Erythroblast (primary cell): ENCODE measurements at regions not wholly inside any gene's neighbourhood (a gene's known extent, or its start where the extent isn't known, plus 50 kb on each side); places are given as distances from the start of the nearest gene placed in this dataset.

Experiments
- DNase-seq, 2 experiments: peaks; one replicate each; lab custom pipeline; 2025; lab: John Stamatoyannopoulos, UW
- GATA1 ChIP-seq: IDR thresholded peaks from 2 replicates; pipeline ENCODE4 v1.6.1; 2011; ENCODE audit warnings: low read depth, mild to moderate bottlenecking, control low read depth, low read length, moderate library complexity
- POLR2A ChIP-seq: IDR thresholded peaks from 2 replicates; pipeline ENCODE4 v1.6.1; 2011; ENCODE audit warnings: mild to moderate bottlenecking, low read length

DNA sequence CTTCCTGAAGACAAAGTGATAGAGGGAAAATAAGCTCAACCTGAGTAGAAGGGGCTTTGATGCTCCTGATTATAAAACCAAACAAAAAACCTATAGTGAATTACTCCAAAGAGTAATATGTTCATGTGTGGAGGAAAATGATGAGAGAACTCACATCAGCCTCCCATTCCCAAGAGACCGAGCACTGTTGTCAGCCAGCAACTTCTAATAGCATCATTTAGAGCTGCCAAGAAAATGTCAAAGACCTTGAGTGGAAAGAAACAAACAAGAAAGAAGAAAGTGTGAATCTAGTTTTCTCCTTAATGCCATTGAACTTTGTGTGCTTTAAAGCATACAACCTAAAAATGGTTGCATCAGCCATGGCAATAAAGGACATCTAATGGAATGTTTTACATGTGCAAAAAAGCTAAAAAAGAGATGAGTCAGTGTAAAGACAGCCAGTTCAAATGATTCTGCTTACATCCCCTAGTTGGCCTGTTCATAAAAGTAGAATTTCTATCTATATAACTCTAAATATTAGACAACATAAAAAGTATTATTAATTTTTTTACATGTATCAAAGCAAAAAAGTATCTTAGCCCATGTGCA lies 1066.2 kb downstream of the TDRD15 start:
- TF ChIP-seq GATA1 (no peak), POLR2A (no peak)
- no peak for DNase-seq

DNA sequence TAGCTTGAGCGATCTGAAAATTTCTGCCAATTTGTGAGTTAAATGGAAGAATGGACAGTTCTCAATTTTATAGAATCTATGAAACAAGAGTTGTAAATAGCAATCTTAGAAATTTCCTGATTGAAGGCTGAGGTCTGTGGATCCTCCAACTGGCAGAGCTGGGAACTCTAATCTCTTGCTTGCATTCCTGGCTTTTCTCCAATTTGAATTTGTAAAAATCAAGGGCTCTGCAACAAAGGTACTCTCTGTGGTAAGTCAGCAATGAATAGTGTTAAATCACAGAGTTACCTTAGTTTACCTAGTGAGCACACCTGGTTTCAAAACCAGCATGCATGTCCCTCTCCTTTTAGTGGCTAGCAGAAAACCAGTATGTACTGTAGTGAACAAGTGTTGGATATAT lies 1070.5 kb downstream of the TDRD15 start:
- no peak for TF ChIP-seq POLR2A
- no peak for TF ChIP-seq GATA1
- no peak for DNase-seq

DNA sequence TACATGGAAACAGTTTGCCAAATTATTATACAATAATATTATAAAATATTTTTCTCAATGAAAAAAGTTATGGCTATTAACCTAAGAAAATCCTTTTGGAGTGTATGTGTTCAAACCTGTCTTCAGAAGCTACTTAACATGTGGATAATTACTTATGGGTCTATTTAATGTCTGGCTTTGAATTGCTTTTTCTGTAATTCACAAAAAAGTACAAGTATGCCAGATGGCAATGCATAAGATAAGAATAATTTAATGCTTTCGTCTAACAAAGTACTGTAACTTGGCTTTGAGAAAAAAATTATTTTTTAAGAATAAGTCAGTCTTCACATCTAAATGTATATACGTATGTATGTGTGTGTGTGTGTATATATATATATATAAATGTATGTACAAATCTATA lies 1073.0 kb downstream of the TDRD15 start:
- TF ChIP-seq GATA1 (no peak), POLR2A (no peak)
- DNase-seq, result no peak

DNA sequence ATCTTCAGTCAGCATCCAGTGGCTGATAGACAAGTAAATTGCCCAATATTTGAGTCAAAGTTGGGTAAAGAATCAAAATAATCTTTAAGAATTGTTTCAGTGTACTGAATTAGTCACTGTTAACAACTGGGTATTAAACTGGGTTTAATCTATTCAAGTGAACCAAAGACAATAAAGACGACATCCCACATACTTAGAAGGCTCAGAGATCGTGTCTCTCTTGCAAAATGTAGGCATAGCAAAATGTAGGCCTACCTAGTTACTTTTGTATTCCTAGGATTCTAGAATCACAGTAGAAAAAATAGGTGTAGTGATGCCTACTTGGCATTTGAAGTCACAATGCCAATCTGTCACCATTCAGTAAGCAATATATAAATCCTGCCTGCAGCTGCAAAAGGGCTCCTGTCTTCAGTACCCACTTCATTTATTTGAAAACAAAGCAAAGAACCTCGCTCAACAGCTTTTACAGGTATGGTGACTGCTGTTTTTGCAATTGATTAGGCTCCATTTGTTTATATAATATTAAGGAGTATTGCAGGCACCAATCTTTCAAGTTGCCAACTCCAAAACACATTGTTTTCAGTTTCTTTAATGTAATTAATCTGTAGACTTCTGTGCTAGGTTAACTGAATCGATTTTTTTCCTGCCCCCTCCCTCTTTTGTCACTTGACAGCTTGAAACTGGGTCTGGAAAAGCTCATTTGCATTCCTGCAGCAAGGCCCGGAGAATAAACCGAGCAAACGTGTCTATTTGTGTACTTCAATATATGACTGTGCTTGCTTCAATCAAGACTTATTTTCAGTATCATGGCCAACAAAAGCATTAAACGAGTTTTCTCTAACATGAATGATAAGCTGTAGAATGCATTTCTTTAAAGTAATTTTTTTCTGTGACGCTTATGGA lies 1074.9 kb downstream of the TDRD15 start:
- no peak for DNase-seq
- no peak for TF ChIP-seq POLR2A
- no peak for TF ChIP-seq GATA1

DNA sequence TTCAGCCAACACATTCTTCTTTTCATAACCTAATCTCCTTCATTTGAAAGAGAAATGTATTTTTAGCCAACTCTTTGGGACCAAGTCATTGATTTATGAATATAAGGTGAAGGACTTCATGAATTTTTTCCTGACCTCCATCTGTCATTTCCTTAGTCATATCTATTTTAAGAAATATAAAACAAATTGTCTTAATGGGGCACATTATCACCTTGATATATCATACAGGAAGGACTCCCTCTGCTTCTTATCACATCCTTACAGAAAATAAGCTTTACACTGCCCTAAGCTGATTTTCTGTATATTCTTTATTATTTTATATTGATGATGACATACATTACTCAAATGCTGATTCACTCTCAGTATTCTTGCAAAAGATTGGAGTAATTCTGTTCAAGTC lies 1076.2 kb downstream of the TDRD15 start:
- TF ChIP-seq GATA1 (no peak), POLR2A (no peak)
- no peak for DNase-seq

DNA sequence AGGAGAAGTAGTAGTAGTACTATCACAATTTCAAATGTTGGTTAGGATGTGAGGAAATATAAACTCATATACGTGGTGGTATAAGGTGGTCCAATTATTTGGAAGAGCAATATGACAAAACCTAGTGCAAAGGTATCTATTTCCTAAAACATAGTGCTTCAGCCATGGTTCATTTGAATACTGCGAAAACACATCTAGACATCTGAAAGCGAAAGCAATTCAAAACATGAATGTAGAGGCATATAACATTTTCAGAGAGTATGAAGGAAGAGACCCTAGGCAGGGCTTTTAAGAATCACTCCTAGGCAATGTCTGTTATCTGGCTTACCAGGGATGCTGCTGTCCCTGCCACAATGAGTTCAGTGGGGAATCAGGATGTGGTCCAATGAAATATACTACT lies 1085.8 kb downstream of the TDRD15 start:
- no peak for DNase-seq
- TF ChIP-seq GATA1 (no peak), POLR2A (no peak)

DNA sequence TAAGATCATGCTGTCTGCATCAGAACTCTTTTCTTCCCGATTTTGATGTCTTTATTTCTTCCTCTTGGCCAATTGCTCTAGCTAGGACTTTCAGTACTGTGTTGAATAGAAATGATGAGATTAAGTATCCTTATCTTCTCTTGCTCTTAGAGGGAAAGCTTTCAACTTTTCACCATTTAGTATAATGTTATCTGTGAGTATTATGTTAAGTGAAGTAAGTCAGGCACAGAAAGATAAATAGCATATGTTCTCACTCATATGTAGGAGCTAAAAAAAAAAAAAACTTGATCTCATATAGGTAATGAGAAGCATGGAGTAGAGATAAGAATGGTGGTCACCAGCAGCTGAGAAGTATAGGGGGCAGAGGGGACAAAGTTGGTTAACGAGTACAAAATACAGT lies 1089.5 kb downstream of the TDRD15 start:
- TF ChIP-seq POLR2A, result no peak
- no peak for DNase-seq

DNA sequence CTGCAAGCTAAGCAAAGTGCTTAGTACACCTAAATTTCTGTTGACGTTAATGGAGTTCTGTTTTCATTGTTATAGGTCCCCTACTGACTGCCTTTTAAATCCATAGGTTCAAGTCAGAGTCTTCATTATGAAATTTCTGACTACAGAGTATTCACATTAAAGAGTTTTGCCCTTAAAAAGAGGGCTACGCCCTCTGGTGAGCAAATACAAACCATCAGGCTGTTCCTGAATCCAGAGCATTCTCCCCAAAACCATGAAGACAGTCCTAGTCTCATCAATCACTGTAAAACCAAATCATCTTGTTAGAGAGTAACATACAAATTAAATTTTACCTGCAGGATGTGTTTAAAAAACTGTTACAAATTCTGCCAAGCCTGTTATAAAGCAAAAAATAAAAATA lies 1091.7 kb downstream of the TDRD15 start:
- DNase-seq, result no peak
- TF ChIP-seq POLR2A, result no peak
- no peak for TF ChIP-seq GATA1

DNA sequence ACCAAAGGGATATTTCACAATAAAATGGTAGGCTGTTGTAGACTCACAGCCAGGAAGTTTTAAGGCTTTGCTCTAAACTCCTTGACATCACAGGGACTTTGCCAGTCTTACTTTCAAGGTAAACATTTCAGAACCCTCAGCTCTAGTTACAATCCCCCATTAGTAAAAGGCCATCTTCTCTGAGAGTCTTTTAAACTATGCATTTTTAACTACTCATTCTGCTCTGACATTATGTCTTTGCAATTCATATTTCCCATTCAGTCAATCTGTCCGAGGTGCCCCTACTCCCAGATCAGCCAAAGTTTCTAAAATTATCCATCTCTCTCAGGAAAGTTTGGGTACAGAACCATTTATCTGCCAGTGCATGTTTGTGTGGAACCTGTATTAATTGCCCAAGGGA lies 1094.1 kb downstream of the TDRD15 start:
- DNase-seq, result no peak
- no peak for TF ChIP-seq GATA1
- TF ChIP-seq POLR2A, result no peak

DNA sequence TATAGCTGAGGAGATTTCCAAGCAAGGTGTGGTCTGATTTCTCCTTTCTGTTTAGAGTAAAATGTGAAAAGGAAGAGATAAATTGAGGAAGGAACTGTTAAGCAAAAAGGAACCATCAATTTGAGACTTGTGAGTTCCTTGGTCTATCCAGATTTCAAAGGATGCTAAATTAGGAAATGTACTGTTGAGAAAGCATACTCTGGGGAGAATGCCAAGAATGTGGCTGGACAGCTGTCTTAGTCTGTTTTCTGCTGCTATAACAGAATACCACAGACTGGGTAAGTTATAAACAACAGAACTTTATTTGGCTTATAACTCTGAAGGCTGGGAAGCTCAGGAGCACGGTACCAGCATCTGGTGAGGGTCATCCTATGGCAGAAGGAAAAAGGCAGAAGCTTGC lies 1097.2 kb downstream of the TDRD15 start:
- DNase-seq, result no peak
- TF ChIP-seq GATA1, result no peak
- TF ChIP-seq POLR2A, result no peak

DNA sequence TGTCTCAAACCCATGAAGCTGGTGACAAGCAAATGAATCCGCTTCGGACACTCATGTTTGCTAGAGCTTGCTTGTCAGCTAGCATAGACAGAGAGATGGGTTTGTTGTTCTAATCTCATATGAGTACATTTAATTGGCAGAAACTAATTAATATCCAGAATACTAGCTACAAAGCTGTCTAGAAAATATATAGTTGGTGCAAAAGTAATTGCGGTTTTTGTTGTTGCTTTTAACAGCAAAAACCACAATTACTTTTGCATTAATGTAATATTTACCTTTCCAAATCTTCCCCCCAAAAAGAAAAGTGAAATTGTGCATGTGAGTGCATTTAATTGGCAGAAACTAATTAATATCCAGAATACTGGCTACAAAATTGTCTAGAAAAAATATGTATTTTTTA lies 1115.2 kb downstream of the TDRD15 start:
- no peak for DNase-seq
- TF ChIP-seq GATA1, result no peak
- TF ChIP-seq POLR2A, result no peak

DNA sequence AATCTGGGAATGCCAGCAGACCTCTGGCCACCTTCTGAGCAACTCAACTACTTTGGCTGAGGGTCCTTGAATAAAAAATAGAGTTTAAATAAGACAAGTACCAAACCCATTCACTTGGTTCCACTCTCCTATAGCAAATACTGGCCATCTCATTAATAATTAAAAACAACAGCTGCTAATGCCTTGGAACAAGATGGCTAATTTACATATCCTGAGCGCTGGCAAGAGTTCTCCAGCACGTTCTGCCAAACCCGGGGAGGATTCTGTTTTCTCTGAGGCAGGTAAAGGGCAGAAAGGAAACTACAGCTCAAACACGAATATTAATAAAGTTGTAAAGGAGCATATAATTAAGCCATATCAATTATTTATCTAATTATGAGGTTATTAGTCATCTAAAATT lies 1123.7 kb downstream of the TDRD15 start:
- TF ChIP-seq GATA1 (no peak), POLR2A (no peak)
- DNase-seq, result no peak

DNA sequence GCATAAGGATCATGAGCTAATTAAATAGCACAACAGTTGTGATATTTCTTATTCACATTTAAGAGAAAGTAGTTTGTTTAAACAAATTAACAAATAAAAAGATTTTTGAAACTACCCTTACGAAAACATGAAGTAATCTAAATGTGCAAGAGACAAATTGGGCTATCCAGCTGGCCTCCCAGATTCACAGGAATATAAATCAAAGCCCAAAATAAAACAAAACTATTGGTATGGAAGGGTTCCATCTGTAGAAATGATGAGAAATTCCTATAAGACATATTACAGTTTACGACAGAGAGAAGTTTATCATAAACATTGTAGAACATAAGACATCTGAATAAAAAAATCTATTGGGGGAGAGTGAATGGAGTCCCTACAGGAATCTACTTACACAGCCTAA lies 1125.1 kb downstream of the TDRD15 start:
- TF ChIP-seq POLR2A (no peak), GATA1 (no peak)
- DNase-seq, result no peak

DNA sequence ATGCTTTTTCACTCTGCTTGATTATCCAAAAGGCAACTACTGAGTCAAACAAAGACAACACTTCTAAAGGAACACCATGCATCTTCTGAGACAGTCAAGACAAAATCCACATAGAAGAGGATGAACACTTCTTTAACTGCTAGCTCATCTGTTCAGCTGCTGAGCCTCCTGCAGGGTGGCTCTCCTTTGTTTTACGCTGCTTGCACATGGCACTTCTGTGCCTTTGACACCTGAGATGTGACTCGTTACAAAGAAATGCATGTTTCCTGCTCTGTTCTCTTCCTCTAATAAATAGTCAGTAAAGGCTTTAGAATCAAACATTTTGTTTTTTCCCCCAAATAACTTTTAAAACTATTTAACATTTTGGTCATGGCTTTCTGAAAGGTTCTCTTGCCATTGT lies 1129.4 kb downstream of the TDRD15 start:
- DNase-seq, result no peak
- no peak for TF ChIP-seq POLR2A
- TF ChIP-seq GATA1, result no peak

DNA sequence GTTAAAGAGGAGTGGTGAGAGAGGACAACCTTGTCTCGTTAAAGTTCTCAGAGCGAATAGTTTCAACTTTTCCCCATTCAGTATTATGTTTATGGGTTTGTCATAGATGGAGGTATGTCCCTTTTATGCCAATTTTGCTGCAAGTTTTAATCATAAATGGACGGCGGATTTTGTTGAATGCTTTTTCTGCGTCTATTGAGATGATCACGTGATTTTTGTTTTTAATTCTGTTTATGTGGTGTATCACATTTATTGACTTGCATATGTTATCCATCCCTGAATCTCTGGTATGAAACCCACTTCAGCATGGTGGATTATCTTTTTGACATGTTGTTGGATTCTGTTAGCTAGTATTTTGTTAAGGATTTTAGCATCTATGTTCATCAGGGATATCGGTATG lies 1123.8 kb upstream of the KLHL29 start:
- no peak for DNase-seq
- TF ChIP-seq GATA1 (no peak), POLR2A (no peak)
